ENCODE measurements at regions not wholly inside any gene's neighbourhood (a gene's known extent, or its start where the extent isn't known, plus 50 kb on each side); places are given as distances from the start of the nearest gene placed in this dataset.

DNA sequence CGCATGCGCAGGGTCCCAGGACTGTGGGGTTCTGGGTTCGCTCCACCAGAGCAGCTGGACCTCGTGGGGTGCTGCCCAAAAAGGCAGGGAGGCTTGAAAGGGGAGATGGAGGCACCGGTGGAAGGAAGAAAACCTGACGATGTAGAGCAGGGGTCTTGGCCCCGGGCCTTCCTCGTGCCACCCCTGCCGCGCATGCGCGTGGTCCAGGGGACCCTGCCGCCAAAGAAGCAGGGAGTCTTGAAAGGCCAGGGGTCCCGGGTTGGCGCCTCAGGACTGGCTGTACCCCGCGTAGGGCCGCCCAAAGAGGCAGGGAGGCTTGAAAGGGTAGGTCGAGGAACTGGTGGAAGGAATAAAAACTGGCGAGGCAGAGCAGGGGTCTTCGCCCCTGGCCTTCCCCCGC, 321.0 kb downstream of the ALG10 start:
- TF ChIP-seq POLR2A (IDR thresholded peaks at IDR 0.05): no peak
- no peak for TF ChIP-seq EP300 (IDR thresholded peaks at IDR 0.05)
- TF ChIP-seq CTCF (IDR thresholded peaks at IDR 0.05): no peak
- Histone ChIP-seq H3K27ac (no peak overlapping the region), H3K9me3 (peaks cover 0 to 8% of the 10 kb centered on the region in 2 donors), H3K4me3 (no peak overlapping the region), H3K4me1 (ENCODE audit: insufficient read depth) (no peaks in the 10 kb centered on the region), H3K36me3 (no peaks in the 10 kb centered on the region), H3K27me3 (no peaks in the 10 kb centered on the region)
- DNase-seq: no peak
- 61 to 75% (median 70%) methylated on average over 22 of the region's 22 CpGs for WGBS, 3 donors
- intact Hi-C loops (cut with DNase I): no loop called here

DNA sequence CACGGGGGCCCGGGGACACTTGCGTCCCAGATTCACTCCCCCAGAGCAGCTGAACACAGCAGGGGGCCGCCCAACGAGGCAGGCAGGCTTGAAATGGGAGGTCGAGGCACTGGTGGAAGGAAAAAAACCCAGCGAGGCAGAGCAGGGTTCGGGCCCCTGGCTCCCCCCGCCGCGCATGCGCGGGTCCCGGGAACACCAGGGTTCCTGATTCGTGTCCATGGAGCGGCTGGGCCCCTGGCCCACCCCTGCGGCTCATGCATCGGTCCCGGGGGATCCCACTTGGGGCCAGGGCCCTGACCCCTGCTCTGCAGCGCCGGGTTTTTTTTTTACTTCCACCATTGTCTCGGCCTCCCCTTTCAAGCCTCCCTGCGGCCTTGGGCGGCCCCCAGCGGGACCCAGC, 321.5 kb downstream of the ALG10 start:
- Histone ChIP-seq H3K4me3 (no peak overlapping the region), H3K27ac (no peak overlapping the region), H3K27me3 (no peaks in the 10 kb centered on the region), H3K36me3 (no peaks in the 10 kb centered on the region), H3K4me1 (ENCODE audit: insufficient read depth) (no peaks in the 10 kb centered on the region), H3K9me3 (peaks cover 0 to 8% of the 10 kb centered on the region in 2 donors)
- TF ChIP-seq CTCF (IDR thresholded peaks at IDR 0.05) (no peak), POLR2A (IDR thresholded peaks at IDR 0.05) (no peak), EP300 (IDR thresholded peaks at IDR 0.05) (no peak)
- 65 to 74% (median 69%) methylated on average over 25 of the region's 25 CpGs for WGBS, 3 donors
- no peak for DNase-seq
- intact Hi-C loops (cut with DNase I): no loop called here

DNA sequence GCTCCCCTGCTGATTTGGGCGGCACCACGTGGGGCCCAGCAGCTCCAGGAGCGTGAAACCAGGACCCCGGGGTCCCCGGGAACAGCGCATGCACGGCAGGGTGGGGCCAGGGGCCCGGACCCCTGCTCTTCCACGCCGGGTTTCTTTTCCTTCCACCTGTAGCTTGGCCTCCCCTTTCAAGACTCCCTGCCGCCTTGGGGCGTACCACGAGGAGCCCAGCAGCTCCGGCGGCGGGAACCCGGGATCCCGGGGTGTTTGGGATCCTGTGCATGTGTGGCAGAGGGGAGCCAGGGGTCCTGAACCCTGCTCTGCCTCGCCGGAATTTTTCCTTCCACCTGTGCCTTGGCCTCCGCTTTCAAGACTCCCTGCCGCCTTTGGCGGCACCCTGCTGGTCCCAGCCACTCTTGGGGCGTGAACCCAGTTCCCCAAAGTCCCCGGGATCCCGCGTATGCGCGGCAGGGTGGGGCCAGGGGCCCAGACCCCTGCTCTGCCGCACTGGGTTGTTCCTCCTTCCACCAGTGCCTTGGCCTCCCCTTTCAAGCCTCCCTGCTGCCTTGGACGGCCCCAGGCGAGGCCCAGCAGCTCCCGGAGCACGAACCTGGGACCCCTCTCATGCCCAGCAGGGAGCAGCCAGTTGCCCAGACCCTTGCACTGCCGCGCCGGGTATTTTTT, 322.7 kb downstream of the ALG10 start:
- Histone ChIP-seq H3K27me3 (no peaks in the 10 kb centered on the region), H3K36me3 (no peaks in the 10 kb centered on the region), H3K9me3 (peaks cover 0 to 8% of the 10 kb centered on the region in 2 donors), H3K4me3 (no peak overlapping the region), H3K4me1 (ENCODE audit: insufficient read depth) (no peaks in the 10 kb centered on the region), H3K27ac (no peak overlapping the region)
- WGBS, 3 donors: 59 to 72% (median 63%) methylated on average over 37 of the region's 37 CpGs
- DNase-seq: no peak
- intact Hi-C loops (cut with DNase I): no loop called here
- no peak for TF ChIP-seq POLR2A (IDR thresholded peaks at IDR 0.05)
- TF ChIP-seq EP300 (IDR thresholded peaks at IDR 0.05): no peak
- TF ChIP-seq CTCF (IDR thresholded peaks at IDR 0.05): no peak

DNA sequence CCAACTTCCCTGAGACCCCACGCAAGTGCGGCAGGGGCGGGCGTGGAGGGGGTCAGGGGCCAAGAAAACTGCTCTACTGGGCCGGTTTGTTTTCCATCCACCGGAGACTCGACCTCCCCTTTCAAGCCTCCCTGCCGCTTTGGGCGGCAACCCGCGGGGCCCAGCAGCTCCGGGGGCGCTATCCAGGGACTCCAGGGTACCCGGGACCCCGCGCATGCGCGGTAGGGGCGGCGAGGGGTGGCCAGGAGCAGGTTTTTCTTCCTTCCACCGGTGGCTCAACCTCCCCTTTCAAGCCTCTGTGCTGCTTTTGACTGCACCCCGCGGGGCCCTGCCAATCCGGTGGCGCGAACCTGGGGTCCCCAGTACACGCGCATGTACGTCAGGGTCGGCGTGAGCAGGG, 323.5 kb downstream of the ALG10 start:
- no peak overlapping the region for H3K27ac ChIP-seq
- H3K9me3 ChIP-seq: peaks cover 0 to 8% of the 10 kb centered on the region in 2 donors
- H3K27me3 ChIP-seq: no peaks in the 10 kb centered on the region
- no peak for TF ChIP-seq CTCF (IDR thresholded peaks at IDR 0.05)
- no peak for TF ChIP-seq POLR2A (IDR thresholded peaks at IDR 0.05)
- TF ChIP-seq EP300 (IDR thresholded peaks at IDR 0.05): no peak
- 32 to 55% (median 45%) methylated on average over 31 of the region's 31 CpGs for WGBS, 3 donors
- DNase-seq: no peak
- no peaks in the 10 kb centered on the region for H3K4me1 ChIP-seq (ENCODE audit: insufficient read depth)
- no peaks in the 10 kb centered on the region for H3K36me3 ChIP-seq
- no peak overlapping the region for H3K4me3 ChIP-seq
- intact Hi-C loops (cut with DNase I): no loop called here
